ENCODE measurements at regions not wholly inside any gene's neighbourhood (a gene's known extent, or its start where the extent isn't known, plus 50 kb on each side); places are given as distances from the start of the nearest gene placed in this dataset.

DNA sequence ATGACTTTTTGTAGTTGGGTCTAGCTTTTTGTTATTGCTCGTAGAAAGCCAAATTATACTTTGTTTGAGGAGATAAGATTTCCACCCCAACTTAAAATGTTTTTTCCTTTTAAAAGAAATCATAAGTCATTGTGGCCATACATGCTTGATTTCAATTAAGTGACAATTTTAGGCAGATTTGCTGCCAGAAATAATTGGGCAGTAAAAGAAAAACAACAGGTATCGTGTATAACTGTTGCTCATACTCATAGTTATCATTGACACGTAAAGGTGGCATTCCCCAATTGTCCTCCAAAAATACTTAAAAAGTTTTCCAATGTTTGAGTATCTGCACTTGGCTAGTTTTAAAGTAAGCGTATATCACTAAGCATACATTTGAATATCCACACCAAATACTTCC, 313.0 kb downstream of the TEX29 start:
- Histone ChIP-seq H3K9me3 (no peaks in the 10 kb centered on the region), H3K4me3 (no peak overlapping the region), H3K27ac (no peak overlapping the region), H3K27me3 (no peaks in the 10 kb centered on the region), H3K4me1 (no peaks in the 10 kb centered on the region), H3K36me3 (ENCODE audit: low read depth, missing control alignments) (no peaks in the 10 kb centered on the region)
- 86 to 88% methylated on average over 4 of the region's 4 CpGs for WGBS, 2 donors
- intact Hi-C loops (cut with DNase I; ENCODE audit: low total_unique reads) = no loop called here
- no peak for DNase-seq
- TF ChIP-seq, protein P1, sequence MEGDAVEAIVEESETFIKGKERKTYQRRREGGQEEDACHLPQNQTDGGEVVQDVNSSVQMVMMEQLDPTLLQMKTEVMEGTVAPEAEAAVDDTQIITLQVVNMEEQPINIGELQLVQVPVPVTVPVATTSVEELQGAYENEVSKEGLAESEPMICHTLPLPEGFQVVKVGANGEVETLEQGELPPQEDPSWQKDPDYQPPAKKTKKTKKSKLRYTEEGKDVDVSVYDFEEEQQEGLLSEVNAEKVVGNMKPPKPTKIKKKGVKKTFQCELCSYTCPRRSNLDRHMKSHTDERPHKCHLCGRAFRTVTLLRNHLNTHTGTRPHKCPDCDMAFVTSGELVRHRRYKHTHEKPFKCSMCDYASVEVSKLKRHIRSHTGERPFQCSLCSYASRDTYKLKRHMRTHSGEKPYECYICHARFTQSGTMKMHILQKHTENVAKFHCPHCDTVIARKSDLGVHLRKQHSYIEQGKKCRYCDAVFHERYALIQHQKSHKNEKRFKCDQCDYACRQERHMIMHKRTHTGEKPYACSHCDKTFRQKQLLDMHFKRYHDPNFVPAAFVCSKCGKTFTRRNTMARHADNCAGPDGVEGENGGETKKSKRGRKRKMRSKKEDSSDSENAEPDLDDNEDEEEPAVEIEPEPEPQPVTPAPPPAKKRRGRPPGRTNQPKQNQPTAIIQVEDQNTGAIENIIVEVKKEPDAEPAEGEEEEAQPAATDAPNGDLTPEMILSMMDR (IDR thresholded peaks at IDR 0.05) = no peak
- TF ChIP-seq POLR2A (IDR thresholded peaks at IDR 0.05) = no peak

DNA sequence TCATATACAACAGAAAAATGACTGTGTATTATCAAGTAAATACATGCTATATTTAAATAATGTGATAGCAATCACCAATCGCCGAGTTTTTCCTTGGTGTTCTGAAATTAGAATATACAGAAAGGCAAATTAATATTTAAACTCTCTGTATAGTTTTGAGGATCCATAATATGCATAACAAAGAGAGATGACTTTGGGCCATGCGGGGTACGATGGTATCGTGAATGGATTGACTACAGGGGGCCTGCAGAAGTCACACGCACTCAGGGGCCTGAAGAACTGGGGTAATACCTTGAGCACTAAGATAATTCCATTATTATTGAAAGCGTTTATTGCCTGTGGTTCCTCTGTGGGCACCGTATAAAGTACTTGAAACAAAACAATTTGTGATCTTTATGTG, 314.0 kb downstream of the TEX29 start:
- WGBS, 2 donors = 79 to 86% methylated on average over 8 of the region's 8 CpGs
- Histone ChIP-seq H3K27ac (no peak overlapping the region), H3K36me3 (ENCODE audit: low read depth, missing control alignments) (no peaks in the 10 kb centered on the region), H3K9me3 (no peaks in the 10 kb centered on the region), H3K27me3 (no peaks in the 10 kb centered on the region), H3K4me3 (no peak overlapping the region), H3K4me1 (no peaks in the 10 kb centered on the region)
- intact Hi-C loops (cut with DNase I; ENCODE audit: low total_unique reads) = no loop called here
- no peak for TF ChIP-seq POLR2A (IDR thresholded peaks at IDR 0.05)
- TF ChIP-seq, protein P1 (IDR thresholded peaks at IDR 0.05) = no peak
- DNase-seq = no peak

DNA sequence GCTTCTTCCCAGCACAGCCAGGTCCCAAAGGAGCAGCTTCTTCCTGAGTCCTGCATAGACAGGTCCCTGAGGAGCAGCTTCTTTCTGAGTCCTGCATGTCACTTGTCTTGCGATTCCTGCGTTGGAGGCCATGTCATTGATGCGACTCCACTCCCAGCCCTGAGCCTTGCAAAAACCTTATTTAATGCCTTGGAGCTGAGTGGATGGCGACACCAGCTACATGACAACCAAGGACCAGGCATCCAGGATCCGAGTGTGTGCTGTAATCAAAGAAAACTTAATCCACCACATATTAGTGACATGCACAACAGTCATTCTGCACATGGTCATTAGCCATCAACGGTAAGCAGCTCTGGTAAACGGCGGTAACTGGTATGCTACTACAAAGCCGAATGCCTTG, 315.8 kb downstream of the TEX29 start:
- intact Hi-C loops (cut with DNase I; ENCODE audit: low total_unique reads) = no loop called here
- 93% methylated on average over 9 of the region's 9 CpGs for WGBS, 2 donors

DNA sequence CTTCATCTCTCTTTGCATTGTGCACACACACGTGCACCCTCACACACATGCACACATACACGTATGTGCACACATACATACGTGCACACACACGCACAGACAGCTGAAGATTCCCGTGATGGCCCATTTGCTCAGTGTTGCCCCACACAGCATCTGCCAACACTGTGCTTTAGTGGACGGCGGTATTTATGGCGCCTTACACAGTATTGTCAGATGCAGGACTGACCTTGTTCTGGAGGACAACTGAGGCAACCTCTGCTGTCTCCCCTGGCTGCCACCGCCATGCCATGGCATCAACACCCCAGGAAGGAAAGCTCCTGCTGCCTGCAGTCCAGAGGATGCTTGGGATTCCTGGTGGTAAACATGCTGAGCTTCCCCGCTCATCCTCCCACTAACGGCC, 316.4 kb downstream of the TEX29 start:
- WGBS, 2 donors = 75 to 84% methylated on average over 11 of the region's 11 CpGs
- Histone ChIP-seq H3K4me3 (no peak overlapping the region), H3K4me1 (no peaks in the 10 kb centered on the region), H3K9me3 (no peaks in the 10 kb centered on the region), H3K27ac (no peak overlapping the region), H3K36me3 (ENCODE audit: low read depth, missing control alignments) (no peaks in the 10 kb centered on the region), H3K27me3 (no peaks in the 10 kb centered on the region)
- DNase-seq = no peak
- no peak for TF ChIP-seq POLR2A (IDR thresholded peaks at IDR 0.05)
- TF ChIP-seq, protein P1 (IDR thresholded peaks at IDR 0.05) = no peak
- intact Hi-C loops (cut with DNase I; ENCODE audit: low total_unique reads) = no loop called here

More for the DNA sequence above, 315.8 kb downstream of the TEX29 start:
- no peak for DNase-seq
- Histone ChIP-seq H3K4me3 (no peak overlapping the region), H3K9me3 (no peaks in the 10 kb centered on the region), H3K4me1 (no peaks in the 10 kb centered on the region), H3K27me3 (no peaks in the 10 kb centered on the region), H3K36me3 (ENCODE audit: low read depth, missing control alignments) (no peaks in the 10 kb centered on the region), H3K27ac (no peak overlapping the region)
- TF ChIP-seq POLR2A (IDR thresholded peaks at IDR 0.05) = no peak
- TF ChIP-seq, protein P1 (IDR thresholded peaks at IDR 0.05) = no peak

DNA sequence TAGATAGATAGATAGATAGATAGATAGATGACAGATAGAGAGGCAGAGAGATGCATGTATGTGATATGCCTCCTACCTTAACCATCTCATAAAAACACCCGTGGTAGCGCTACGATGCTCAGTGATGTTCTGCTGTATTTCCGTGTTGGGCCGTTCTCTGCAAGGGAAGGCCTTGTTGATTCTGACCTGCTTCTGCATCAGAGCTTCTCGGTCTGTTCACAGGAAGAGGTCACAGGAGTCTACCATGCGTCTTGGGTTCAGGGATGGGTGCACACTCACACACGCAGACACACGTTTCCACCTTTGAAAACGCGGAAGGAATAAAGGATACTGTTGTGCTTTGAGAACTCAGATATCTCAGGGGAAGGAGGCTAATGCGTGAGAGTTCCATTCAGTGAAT, 316.9 kb downstream of the TEX29 start:
- no peak overlapping the region for H3K4me3 ChIP-seq
- TF ChIP-seq, protein P1 (IDR thresholded peaks at IDR 0.05) = no peak
- TF ChIP-seq POLR2A (IDR thresholded peaks at IDR 0.05) = no peak
- DNase-seq = no peak
- no peaks in the 10 kb centered on the region for H3K36me3 ChIP-seq (ENCODE audit: low read depth, missing control alignments)
- H3K4me1 ChIP-seq = no peaks in the 10 kb centered on the region
- 93 to 94% methylated on average over 12 of the region's 12 CpGs for WGBS, 2 donors
- intact Hi-C loops (cut with DNase I; ENCODE audit: low total_unique reads) = no loop called here
- no peaks in the 10 kb centered on the region for H3K27me3 ChIP-seq
- H3K27ac ChIP-seq = no peak overlapping the region
- H3K9me3 ChIP-seq = no peaks in the 10 kb centered on the region

All from testis (tissue), 2 donors.